Caco-2 (cell line): ENCODE measurements at regions not wholly inside any gene's neighbourhood (a gene's known extent, or its start where the extent isn't known, plus 50 kb on each side); places are given as distances from the start of the nearest gene placed in this dataset.

Source experiments
- BruUV-seq: library from RNA; stranded (reverse); fragments of 400-500 nt; replicated peaks from 2 replicates; lab custom pipeline; 2021; lab: Mats Ljungman, UMichigan
- CTCF ChIA-PET: fragments of 300-600 bp; sonication (Branson Sonifier 250); formaldehyde crosslinking; loops from one replicate; lab custom pipeline; 2022; ENCODE audit warnings: antibody characterized with exemption; lab: Charles Lee
- POLR2A ChIA-PET: fragments of 300-600 bp; sonication (Branson Sonifier 250); formaldehyde crosslinking; loops from one replicate; lab custom pipeline; 2022; ENCODE audit warnings: antibody characterized with exemption; lab: Charles Lee
- DNase-seq, 2 experiments: peaks; one replicate each; pipeline versions ENCODE4 v3.0.0 to v3.0.0-alpha.2; 2020 to 2022
- H3K27me3 ChIP-seq: replicated peaks from 2 replicates; pipeline ENCODE4 v1.6.0; 2011; ENCODE audit warnings: low read length; ENCODE audit not compliant: control insufficient read depth, insufficient read depth
- H3K36me3 ChIP-seq: 2 replicates; pipeline ENCODE4 v1.5.1; 2011; ENCODE audit warnings: low read length; ENCODE audit not compliant: control insufficient read depth, insufficient read depth
- H3K4me1 ChIP-seq: fragments of 250-450 bp; sonication (Bioruptor Pico); 2 replicates; pipeline ENCODE4 v1.5.1; 2020; ENCODE audit warnings: mild to moderate bottlenecking
- H3K4me3 ChIP-seq: 2 replicates; pipeline ENCODE4 v1.5.1; 2011; ENCODE audit warnings: low read depth, mild to moderate bottlenecking, control low read depth, low read length
- H3K9me3 ChIP-seq: fragments of 250-450 bp; sonication (Bioruptor Pico); 2 replicates; pipeline ENCODE4 v1.5.1; 2020; ENCODE audit warnings: mild to moderate bottlenecking, moderate library complexity
- H3K27ac Mint-ChIP-seq: one replicate; pipeline ENCODE4 v1.8.0; 2022; ENCODE audit warnings: mixed read lengths; ENCODE audit not compliant: unreplicated experiment
- H3K27me3 Mint-ChIP-seq: one replicate; pipeline ENCODE4 v1.8.0; 2022; ENCODE audit warnings: mixed read lengths; ENCODE audit not compliant: insufficient read depth, unreplicated experiment
- H3K36me3 Mint-ChIP-seq: one replicate; pipeline ENCODE4 v1.8.0; 2022; ENCODE audit warnings: mild to moderate bottlenecking, mixed read lengths; ENCODE audit not compliant: insufficient read depth, unreplicated experiment
- H3K4me1 Mint-ChIP-seq: one replicate; pipeline ENCODE4 v1.8.0; 2022; ENCODE audit warnings: low read depth, mixed read lengths; ENCODE audit not compliant: unreplicated experiment
- H3K4me3 Mint-ChIP-seq: one replicate; pipeline ENCODE4 v1.8.0; 2022; ENCODE audit warnings: mild to moderate bottlenecking, moderate library complexity, mixed read lengths; ENCODE audit not compliant: unreplicated experiment
- H3K9me3 Mint-ChIP-seq: one replicate; pipeline ENCODE4 v1.8.0; 2022; ENCODE audit warnings: mixed read lengths; ENCODE audit not compliant: unreplicated experiment
- intact Hi-C: fragments of 100-400 bp; cut with micrococcal nuclease; formaldehyde crosslinking; loops from one replicate; pipeline ENCODE4 v1.10.0; 2022; ENCODE audit not compliant: unreplicated experiment
- TF ChIP-seq, protein P1 (sequence below), 2 experiments: fragments of 200-600 bp in 1 of 2; IDR thresholded peaks; 1 replicate in 1 of 2; 2 replicates in 1 of 2; pipeline versions ENCODE4 v1.5.1 to v1.8.0; 2011 to 2022; ENCODE audit warnings: antibody characterized with exemption in 1 of 2, control low read depth in 1 of 2, inconsistent platforms in 1 of 2, low read depth in 1 of 2, low read length in 1 of 2, mild to moderate bottlenecking in 1 of 2, moderate library complexity in 1 of 2; ENCODE audit not compliant: insufficient read depth in 1 of 2, severe bottlenecking in 1 of 2, unreplicated experiment in 1 of 2

DNA sequence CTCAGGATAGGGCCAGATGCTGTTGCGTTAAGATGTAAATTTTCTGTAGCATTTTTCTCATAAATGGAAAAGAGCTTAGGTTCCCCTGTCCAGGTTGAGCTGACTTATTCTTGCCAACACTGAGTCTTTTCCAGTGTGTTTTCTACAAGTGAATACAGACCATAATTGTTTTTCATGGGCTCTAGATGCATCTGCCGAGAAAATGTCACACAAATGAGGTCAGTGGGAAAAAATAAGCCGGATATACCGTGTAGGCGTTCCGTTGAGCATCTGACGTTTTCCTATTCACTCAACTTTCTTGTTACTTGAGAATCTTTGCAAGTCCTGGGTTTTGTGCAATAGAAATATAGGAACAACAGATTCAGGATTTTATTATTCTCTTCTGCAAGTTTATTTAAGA lies 582.9 kb upstream of the CDH4 start:
- TF ChIP-seq, protein P1, sequence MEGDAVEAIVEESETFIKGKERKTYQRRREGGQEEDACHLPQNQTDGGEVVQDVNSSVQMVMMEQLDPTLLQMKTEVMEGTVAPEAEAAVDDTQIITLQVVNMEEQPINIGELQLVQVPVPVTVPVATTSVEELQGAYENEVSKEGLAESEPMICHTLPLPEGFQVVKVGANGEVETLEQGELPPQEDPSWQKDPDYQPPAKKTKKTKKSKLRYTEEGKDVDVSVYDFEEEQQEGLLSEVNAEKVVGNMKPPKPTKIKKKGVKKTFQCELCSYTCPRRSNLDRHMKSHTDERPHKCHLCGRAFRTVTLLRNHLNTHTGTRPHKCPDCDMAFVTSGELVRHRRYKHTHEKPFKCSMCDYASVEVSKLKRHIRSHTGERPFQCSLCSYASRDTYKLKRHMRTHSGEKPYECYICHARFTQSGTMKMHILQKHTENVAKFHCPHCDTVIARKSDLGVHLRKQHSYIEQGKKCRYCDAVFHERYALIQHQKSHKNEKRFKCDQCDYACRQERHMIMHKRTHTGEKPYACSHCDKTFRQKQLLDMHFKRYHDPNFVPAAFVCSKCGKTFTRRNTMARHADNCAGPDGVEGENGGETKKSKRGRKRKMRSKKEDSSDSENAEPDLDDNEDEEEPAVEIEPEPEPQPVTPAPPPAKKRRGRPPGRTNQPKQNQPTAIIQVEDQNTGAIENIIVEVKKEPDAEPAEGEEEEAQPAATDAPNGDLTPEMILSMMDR (IDR thresholded peaks at IDR 0.05; ENCODE audit: insufficient read depth in 1 of 2, low read depth in 1 of 2, low read length in 1 of 2, severe bottlenecking in 1 of 2, unreplicated experiment in 1 of 2): no peak
- Mint-ChIP-seq H3K27me3 (peaks cover 7% of the 10 kb centered on the region), H3K4me1 (no peaks in the 10 kb centered on the region), H3K27ac (no peak overlapping the region), H3K36me3 (no peaks in the 10 kb centered on the region), H3K4me3 (no peak overlapping the region), H3K9me3 (peaks cover 8% of the 10 kb centered on the region)
- Histone ChIP-seq H3K9me3 (no peaks in the 10 kb centered on the region), H3K27me3 (no peaks in the 10 kb centered on the region; the same call in 1 of the 2 replicates), H3K4me3 (no peak overlapping the region), H3K36me3 (no peaks in the 10 kb centered on the region), H3K4me1 (no peaks in the 10 kb centered on the region)
- POLR2A ChIA-PET: no interaction called here
- BruUV-seq: no TSS peak
- intact Hi-C loops: no loop called here
- CTCF ChIA-PET: no interaction called here
- no peak for DNase-seq

DNA sequence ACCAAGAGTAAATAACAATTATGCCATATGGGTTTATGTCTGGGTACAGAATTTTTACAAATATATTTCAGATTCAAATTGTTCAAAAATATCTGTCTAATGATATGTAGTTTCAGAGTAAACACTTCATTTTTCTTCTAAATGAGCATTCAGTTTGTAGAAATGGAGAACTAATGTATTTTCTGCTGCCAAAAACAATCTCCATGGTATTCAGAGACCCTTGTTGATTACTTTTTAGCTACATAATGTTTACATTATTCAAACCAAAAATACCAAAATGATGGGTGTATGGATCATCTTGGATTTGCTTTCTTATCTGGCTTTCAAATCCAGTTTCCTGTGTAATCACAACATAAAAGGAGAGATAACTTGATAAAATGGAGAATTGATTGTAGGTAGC lies 576.0 kb upstream of the CDH4 start:
- BruUV-seq: no TSS peak
- Mint-ChIP-seq H3K27ac (no peak overlapping the region), H3K4me1 (no peaks in the 10 kb centered on the region), H3K9me3 (no peaks in the 10 kb centered on the region), H3K27me3 (peaks cover 15% of the 10 kb centered on the region), H3K36me3 (no peaks in the 10 kb centered on the region), H3K4me3 (no peak overlapping the region)
- DNase-seq: no peak
- intact Hi-C loops: no loop called here
- TF ChIP-seq, protein P1 (IDR thresholded peaks at IDR 0.05; ENCODE audit: insufficient read depth in 1 of 2, low read depth in 1 of 2, low read length in 1 of 2, severe bottlenecking in 1 of 2, unreplicated experiment in 1 of 2): no peak
- POLR2A ChIA-PET: no interaction called here
- CTCF ChIA-PET: no interaction called here
- Histone ChIP-seq H3K9me3 (no peaks in the 10 kb centered on the region), H3K4me3 (no peak overlapping the region), H3K27me3 (no peaks in the 10 kb centered on the region; the same call in 1 of the 2 replicates), H3K36me3 (no peaks in the 10 kb centered on the region), H3K4me1 (no peaks in the 10 kb centered on the region)

DNA sequence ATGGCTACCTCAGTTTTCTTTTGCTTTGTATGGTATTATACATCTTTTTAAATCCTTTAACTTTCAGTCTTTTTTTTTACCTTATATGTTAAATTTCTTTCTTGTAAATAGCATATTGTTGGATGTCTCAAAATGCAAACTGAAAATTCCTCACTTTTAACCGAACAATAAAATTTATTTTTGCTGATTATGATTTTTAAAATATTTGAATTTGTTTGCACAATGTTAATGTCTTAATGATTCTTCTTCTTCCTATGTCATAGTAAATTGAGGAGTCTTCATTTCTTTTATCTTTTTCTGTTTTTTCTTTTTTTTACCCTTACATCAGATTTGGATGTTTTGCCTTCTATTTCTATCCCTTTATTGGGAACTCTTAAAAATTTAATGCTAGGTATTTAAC lies 574.2 kb upstream of the CDH4 start:
- Mint-ChIP-seq H3K36me3 (no peaks in the 10 kb centered on the region), H3K4me3 (no peak overlapping the region), H3K4me1 (no peaks in the 10 kb centered on the region), H3K27me3 (peaks cover 16% of the 10 kb centered on the region), H3K27ac (no peak overlapping the region), H3K9me3 (no peaks in the 10 kb centered on the region)
- TF ChIP-seq, protein P1 (IDR thresholded peaks at IDR 0.05; ENCODE audit: insufficient read depth in 1 of 2, low read depth in 1 of 2, low read length in 1 of 2, severe bottlenecking in 1 of 2, unreplicated experiment in 1 of 2): no peak
- intact Hi-C loops: no loop called here
- Histone ChIP-seq H3K4me1 (no peaks in the 10 kb centered on the region), H3K36me3 (no peaks in the 10 kb centered on the region), H3K9me3 (no peaks in the 10 kb centered on the region), H3K27me3 (no peaks in the 10 kb centered on the region), H3K4me3 (no peak overlapping the region)
- BruUV-seq: no TSS peak
- no peak for DNase-seq
- CTCF ChIA-PET: no interaction called here
- POLR2A ChIA-PET: no interaction called here
